HG03378 (cell line): ENCODE measurements at regions not wholly inside any gene's neighbourhood (a gene's known extent, or its start where the extent isn't known, plus 50 kb on each side); places are given as distances from the start of the nearest gene placed in this dataset.

Experiments used
- ATAC-seq: cut with Tn5 transposase; IDR thresholded peaks from one replicate; pipeline ENCODE4 v1.9.1; 2021; ENCODE audit warnings: mild to moderate bottlenecking, moderate library complexity; ENCODE audit not compliant: unreplicated experiment

DNA sequence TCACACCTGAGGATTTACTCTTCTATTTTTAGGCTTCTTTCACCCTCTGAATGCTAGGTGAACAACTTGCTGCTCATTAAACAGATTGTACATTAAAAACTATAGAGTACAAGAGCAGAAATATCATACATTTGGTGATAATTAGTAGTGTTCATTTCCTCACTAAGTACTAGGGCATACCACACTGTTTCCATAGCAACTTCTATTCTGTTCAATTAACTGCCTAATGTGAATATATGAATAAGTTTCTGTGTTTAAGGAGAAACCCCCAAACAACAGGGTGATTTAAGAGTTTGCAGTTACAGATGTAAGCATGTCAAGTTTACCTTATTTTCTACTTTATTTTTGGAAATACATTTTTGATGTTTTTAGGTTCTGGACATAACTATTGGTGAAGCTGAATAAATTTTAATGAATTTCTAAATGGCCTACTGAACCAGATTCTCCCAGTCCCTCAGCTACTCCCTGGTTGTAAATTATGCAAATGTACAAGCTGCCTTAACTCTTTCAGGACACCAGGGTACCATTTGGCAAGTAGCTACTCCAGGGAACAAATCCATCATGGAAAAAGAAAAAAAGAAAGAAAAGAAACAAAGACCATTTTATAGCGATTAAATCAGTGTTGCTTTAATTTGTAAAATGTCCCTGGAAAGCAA lies 199.8 kb upstream of the NAV3 start:
- no peak for ATAC-seq

DNA sequence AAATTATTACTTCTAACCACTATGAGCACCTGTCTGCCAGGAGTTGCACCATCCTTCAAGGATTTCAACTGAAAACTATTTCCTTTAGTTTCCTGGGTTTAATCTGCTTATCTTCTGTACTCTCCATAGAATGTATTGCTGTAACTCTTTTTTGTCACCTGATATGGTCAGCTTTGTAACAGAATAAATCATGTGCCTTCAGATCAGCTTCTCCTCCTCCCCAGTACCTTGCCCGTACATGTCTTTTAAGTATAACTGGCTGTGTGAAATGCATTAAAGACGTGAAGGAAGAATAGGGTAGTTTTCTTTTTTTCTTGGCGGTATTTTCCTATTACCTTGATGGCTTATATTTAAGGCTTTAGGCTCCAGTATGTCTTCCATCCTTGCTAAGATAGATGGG lies 200.3 kb upstream of the NAV3 start:
- no peak for ATAC-seq

DNA sequence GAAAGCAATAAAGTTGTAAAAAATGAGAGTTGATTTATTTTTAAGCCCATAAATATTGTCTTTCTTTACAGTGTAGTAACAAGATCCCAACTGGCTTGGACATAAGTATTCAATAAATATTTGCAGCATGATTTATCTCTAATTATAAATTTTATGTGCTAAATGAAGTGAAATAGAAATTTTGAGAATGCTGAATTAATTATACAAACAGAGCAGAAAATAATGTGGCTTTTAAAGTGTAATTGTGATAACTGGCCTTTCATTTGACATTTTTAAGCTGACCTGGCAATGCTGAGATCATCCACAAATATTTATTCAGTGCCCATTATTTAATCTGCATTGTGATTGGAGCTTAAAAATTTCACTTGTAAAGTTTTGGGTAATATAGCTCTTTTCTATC lies 201.6 kb upstream of the NAV3 start:
- no peak for ATAC-seq

DNA sequence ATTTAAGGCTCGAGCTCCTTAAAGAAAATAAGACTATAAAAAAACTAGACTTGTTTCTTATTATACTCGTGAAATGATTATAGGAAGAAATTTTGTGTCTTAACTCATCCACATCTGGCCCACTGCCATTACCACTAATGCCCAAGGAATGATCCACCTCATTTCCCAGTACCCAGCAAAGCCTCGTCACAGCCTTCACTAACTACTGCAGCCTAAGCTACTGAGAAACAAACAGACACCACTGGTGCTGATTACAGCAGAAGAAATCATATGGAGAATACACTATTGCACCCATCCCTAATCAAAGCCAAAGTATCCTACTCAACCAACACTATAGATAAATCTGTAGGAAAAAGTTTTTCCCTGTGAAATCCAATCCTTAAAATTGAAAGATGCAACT lies 205.3 kb upstream of the NAV3 start:
- no peak for ATAC-seq

DNA sequence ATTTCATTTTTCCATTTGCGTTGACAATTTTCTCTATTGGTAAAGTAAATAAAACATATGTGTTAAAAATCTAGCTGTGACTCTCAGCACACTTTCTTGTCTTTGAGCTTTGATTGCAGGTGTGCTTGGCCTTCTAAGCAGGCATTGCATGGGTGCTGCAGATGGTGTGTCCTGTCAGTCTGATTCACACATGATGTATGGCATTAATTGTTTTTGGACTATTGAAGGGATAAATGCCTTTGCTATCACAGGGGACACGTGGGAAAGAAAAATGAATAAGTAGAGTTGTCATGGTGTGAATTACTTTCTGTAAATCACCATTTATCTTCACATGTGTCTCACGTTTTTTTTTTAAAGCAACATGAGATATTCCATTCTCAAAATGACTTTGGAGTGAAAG lies 211.3 kb upstream of the NAV3 start:
- ATAC-seq: no peak

DNA sequence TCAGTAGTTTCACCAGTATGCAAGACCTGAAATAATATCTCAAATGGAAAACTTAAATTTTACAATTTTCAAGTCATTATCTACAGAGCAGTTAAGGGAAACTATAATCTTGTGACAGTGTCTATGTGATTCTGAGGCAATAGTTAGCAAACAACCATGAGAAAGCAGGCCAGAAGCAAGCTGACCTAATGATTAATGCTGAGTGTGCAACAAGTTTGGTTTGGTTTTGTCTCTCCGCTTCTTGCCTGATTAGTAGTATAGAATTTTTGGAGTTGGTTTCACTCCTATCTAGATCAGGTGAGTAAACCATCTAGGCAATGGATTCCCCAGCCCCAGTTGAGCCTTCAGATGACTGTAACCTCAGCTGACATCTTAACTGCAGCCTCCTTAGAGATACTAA lies 212.9 kb upstream of the NAV3 start:
- no peak for ATAC-seq

DNA sequence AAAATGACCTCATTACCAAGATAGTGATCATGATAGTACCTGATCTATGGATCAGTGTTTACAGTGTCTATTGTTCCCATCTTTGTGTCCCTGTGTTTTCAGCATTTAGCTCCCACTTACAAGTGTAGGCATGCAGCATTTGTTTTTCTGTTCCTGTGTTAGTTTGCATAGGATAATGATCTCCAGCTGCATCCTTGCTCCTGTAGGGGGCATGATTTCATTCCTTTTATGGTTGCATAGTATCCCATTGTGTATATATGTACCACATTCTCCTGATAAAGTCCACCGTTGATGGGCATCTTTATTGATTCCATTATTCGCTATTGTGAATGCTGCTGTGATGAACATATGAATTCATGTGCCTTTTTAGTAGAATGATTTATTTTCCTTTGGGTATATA lies 215.4 kb upstream of the NAV3 start:
- ATAC-seq: no peak

DNA sequence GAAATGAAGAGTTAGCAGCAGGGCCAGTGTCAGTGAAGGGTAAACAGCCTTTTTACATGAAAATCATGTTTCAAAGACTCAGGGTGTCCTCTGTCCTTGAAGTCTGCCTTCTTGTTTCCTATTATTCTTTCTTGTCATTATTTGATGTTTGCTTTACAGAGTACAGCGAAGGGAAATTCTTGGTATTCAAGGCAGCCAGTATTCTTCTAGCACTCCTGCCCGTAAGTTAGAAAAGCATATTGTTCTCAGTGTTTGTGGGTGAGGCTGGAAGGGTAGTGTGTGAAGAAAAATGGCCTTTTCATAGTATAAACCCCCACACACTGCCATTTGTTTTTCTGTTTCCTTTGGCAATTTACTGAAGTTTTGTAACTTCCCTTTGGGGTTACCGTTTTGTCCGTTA lies 217.3 kb upstream of the NAV3 start:
- ATAC-seq: no peak

DNA sequence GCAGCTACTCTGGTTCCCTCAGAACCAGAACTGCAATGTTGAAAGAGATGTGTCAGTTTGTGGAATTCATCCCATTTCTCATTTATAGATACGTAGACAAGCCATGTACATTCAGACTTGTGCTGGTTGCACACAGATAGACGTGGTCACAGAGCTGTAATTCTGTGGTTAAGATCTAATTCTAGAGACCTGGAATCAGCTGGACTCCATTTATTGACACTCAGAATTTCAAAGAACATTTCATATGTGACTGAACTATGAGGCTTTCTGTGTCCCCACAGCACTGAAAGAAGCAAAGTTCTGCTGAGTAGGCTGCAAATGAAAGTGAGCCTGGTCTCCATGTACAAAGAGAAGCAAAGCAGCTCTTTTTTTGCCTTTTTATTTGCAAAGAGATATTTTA lies 220.2 kb upstream of the NAV3 start:
- ATAC-seq: no peak

DNA sequence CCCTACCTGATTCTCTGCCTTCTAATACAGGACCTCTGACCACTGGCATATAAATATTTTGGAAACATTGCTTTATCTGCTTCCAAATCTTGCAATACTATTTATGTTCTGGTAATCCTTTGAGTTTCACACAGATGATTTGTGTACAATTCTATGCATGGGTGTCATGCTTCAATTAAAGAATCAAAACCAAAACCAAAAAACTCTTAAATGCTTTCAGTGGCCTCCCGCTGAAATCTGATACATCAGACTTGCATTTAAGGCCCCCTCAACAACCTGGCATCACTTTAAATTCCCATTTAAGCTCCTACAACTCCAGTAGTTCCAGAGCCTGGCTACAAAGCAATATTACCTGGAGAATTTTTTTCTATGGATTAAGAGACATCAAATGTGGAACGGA lies 221.7 kb upstream of the NAV3 start:
- ATAC-seq: no peak

DNA sequence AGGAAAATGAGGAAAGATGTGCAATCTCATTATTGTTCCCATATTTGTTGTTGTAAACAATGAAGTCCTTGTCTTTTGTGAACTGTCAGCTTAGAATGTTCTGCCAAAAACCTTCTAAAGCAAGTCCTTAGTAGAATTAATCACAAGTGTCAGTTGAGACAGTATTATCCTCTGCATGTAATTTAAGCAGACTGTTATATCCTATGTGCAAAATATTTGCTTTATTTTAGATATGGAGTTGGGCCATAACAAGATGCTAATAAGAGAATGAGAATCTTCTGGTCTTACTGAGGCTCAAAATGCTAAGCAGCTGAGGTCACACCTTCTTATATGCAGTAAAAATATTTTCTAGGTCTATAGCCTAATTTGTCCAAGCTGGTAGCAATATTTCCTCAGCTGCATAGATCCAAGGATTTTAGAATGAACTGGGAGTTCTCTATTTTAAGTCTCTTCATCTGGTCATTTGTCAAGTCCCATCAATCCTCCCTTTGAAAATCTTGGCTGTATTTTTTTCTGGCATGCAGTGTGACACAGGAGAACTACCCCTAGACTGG lies 222.3 kb upstream of the NAV3 start:
- no peak for ATAC-seq

DNA sequence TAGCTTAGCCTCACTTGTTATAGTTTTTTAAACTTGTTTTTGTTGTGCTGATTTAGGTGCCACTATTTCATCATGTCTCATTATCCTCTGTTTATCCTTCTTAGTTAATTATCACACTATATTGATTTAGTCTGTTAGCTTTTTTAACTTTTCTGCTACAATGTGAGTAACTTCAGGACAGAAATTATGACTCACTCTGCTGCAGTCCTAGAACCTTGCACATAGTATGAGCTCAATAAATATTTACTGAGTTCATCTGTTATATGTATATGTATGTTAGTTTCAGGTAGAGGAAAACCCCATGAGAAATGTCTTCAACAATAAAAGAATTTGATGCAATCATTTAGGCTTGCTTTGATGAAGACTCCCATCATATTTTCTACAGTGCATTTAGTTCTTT lies 224.3 kb upstream of the NAV3 start:
- peak; percentile 69 for ATAC-seq

DNA sequence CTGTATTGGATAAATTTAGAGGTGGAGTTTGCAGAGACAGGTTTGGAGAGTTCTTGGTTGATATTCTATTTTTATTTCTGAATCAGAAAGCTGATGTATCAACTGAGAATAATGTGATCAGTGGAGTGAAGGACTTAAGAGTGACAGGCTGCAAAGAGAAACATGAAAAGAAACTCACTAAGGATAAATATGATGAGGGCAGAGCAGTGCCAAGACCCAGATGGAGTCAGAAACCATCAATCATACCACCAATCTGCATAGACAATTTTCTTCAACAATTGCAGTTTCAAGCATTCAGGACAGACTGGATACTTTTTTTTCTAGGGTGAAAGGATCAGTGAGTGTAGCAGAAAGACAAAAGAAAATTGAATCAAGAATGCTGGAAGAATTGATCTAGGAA lies 226.7 kb upstream of the NAV3 start:
- ATAC-seq: no peak

DNA sequence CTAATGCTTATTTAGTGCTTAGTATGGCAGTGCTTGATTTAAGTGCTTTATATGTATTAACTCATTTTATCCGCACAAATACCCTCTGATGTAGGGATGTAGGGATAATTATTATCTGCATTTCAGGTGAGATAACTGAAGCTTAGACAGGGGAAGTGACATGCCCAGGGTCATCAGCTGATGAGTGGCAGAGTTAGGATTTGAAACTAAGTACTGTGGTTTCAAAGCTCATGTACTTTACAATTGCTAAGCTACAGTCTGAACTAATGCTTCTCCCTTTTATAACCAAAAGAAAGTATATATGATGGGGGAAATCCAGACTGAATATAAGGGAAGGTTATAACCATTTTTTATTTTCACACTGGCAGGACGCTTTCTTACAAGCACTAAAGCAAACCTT lies 229.6 kb upstream of the NAV3 start:
- peak; percentile 50 for ATAC-seq

DNA sequence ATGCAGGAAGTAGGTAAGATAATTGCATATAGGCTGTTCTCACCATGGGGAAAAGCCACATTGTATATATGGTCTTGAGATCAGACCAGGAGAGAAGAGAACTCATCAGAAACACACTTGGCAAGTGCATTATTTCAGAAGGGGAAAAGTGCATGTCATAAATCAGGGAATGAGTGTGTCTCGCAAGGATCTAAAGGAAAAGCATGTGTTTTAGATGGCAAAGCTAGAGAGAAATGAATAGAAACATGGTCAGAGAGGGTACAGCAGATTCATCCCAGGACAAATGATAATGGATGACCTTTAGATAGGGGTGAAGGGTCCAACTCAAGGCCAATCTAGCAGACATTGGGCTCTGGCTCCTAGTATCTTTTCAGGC lies 230.2 kb upstream of the NAV3 start:
- ATAC-seq: peak; percentile 8

DNA sequence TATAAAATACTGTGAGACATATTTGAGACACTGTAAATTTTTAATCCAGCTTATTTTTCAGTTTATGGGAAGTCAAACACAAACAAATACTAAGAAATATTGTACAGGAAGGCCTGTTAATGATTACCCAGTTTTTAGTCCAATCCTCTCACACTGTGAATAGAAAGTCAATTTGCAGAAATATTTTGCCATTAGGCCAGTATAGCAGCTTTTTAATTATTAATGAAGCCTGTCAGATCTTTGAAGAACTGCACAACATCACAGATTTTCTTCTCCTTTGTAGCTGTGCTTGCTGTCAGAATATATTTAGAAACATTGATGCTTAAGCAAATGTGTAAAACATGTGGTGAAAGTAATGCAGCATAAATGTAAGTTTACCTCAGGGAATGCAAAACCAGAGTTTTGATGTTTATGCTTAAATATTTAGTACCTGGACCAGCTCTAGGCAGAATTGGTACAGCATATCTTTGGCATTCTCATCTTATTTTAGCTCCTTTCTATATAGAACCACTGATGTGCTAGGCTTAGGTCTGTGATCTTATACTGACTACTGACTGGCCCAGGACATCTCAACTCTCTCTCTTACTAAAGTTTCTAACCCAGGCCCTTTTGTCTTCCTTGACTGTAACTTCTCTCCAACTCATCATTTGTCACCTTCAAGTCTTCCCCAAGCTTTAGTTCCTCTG lies 230.8 kb upstream of the NAV3 start:
- peak; percentile 86 for ATAC-seq

DNA sequence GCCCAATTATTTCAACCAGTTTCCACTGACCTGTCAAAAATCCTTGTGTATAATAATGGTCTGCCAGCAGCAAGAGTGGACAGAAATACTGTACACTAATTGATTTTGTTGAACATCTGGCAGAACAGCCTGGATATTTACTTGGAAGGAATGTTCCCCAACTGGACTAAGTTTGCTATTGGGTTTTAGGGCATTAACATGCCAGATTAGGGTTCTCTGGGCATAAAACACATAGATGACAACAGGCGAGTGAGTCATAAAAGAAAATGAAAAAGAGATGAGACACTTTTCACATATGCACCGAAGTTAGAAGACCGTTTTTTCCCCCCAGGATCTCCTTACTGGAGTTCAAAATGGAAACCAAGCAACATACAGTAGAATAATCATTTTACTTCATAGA lies 236.3 kb upstream of the NAV3 start:
- ATAC-seq: no peak

DNA sequence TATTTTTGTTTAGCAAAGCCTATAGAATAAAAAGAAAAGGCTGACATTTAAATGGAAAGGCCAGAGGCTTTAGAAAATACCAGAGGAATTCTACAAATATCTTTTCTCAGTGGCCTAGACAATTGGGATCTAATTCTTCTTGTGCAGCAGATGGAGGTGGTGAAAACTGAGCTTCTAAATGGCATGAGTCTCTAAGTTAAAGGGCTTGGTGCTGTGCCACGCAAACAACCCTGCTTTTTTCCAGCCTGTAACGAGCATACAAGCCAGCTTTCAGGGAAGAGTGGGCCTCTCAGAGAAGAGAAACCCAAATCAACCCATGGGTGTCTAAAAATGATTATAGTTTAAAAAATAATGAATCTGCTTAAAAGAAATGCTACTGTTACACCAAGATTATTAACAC lies 237.9 kb upstream of the NAV3 start:
- ATAC-seq: no peak

DNA sequence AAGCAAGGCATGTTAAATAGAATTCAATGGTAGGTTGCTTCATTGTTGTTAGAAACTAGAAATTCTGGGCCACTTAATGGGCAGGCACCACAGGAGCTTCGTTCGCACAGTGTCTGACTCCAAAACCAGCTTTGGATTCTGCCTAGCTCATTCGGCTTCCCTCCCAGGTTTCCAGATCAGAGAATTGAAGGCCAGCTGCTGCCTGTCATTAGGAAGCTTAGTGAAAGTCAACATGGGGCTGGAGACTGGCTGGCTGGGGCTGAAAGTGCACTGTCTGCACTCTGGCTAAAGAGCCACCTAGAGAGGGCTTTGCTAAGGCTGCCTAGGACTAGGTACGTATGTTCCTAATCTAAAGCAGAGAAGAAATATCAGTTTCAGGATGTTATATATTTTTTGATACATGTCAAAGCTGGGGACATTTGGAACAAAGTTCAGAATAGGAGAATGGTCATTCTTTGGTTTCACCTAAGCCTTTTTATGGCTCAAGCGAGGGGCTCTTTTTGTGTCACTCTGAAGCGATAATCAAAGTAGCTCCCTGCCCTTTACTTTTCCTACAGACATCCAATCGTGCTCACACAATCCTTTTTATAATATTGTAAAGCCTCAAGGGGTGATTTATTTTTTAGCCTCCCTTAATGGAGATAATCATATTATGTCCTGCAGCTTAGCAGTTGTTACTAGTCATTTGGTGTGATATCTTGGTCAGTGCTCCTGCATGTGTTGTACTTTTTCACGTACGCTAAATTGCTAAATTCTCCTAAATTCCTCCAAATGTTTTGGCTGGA lies 238.5 kb upstream of the NAV3 start:
- no peak for ATAC-seq

DNA sequence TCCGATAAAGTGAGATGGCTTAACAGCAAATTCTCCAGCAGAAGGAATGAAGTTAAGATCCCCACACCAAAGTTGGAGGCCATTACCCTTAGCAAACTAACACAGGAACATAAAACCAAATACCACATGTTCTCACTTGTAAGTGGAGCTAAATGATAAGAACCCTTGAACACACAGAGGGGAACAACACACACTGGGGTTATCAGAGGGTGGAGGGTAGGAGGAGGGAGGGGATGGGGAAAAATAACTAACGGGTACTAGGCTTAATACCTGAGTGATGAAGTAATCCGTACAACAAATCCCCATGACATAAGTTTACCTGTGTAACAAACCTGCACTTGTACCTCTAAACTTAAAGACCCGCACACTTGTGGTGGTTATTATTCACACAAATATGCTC lies 240.4 kb upstream of the NAV3 start:
- ATAC-seq: no peak

DNA sequence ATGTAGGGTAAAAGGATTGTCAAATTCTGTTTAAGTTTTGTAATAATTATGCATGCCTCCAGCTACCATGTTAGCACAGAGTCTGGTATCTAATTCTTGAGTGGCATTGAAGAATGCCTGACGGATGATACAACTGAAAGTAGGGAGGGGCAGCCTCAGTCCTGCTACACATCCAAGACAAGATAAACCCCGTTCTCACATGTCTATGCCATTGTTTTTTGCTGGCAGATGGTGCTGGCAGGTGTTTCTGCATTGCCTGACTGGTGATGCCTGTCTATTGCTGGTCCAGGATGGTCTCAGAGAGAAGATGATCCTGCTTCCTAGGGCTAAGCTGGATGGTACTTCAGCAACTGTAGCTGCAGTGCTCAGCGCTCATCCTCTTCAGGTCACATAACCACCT lies 245.8 kb upstream of the NAV3 start:
- no peak for ATAC-seq
